Mesenchymal stem cell (in vitro differentiated cells and primary cell): ENCODE measurements at regions not wholly inside any gene's neighbourhood (a gene's known extent, or its start where the extent isn't known, plus 50 kb on each side); places are given as distances from the start of the nearest gene placed in this dataset.

Experiments used
- DNase-seq: peaks from one replicate; pipeline ENCODE4 v3.0.0-alpha.2; 2013
- H2AFZ ChIP-seq: one replicate; pipeline ENCODE4 v1.6.1; 2013; ENCODE audit warnings: low read depth, mild to moderate bottlenecking, control low read depth, inconsistent platforms, low read length, moderate library complexity
- H2AK5ac ChIP-seq: 2 replicates; pipeline ENCODE4 v1.6.1; 2013; ENCODE audit warnings: low read length, moderate library complexity, mild to moderate bottlenecking, inconsistent platforms; ENCODE audit not compliant: severe bottlenecking
- H2BK120ac ChIP-seq: one replicate; pipeline ENCODE4 v1.6.1; 2013; ENCODE audit warnings: low read depth, mild to moderate bottlenecking, inconsistent platforms, low read length, moderate library complexity
- H2BK12ac ChIP-seq, 2 experiments: one replicate each; pipeline ENCODE4 v1.6.1; 2013; ENCODE audit warnings: inconsistent platforms in 2 of 2, low read length in 2 of 2, mild to moderate bottlenecking in 2 of 2, moderate library complexity in 2 of 2, control low read depth in 1 of 2
- H2BK15ac ChIP-seq: one replicate; pipeline ENCODE4 v1.6.1; 2013; ENCODE audit warnings: mild to moderate bottlenecking, low read depth, inconsistent platforms; ENCODE audit not compliant: poor library complexity, severe bottlenecking
- H2BK5ac ChIP-seq: 2 replicates; pipeline ENCODE4 v1.6.1; 2013; ENCODE audit warnings: low read depth, mild to moderate bottlenecking, low read length, control low read depth, inconsistent platforms; ENCODE audit not compliant: poor library complexity, severe bottlenecking
- H3K14ac ChIP-seq, 2 experiments: one replicate each; pipeline ENCODE4 v1.6.1; 2013; ENCODE audit warnings: inconsistent platforms in 2 of 2, low read length in 2 of 2, control low read depth in 1 of 2, mild to moderate bottlenecking in 1 of 2, moderate library complexity in 1 of 2
- H3K18ac ChIP-seq, 2 experiments: one replicate each; pipeline ENCODE4 v1.6.1; 2013; ENCODE audit warnings: inconsistent platforms in 2 of 2, low read length in 2 of 2, control low read depth in 1 of 2, low read depth in 1 of 2, mild to moderate bottlenecking in 1 of 2
- H3K23ac ChIP-seq, 2 experiments: one replicate each; pipeline ENCODE4 v1.6.1; 2013; ENCODE audit warnings: inconsistent platforms in 2 of 2, low read length in 2 of 2, mild to moderate bottlenecking in 2 of 2, moderate library complexity in 2 of 2, control low read depth in 1 of 2
- H3K27ac ChIP-seq: 2 replicates; pipeline ENCODE4 v1.5.1; 2013; ENCODE audit warnings: mild to moderate bottlenecking, moderate library complexity, low read length, control low read depth, inconsistent platforms; ENCODE audit not compliant: poor library complexity, severe bottlenecking
- H3K27me3 ChIP-seq, 2 experiments: 2 replicates each; pipeline versions ENCODE4 v1.6.1 to v1.7.0; 2013; ENCODE audit warnings: low read length in 2 of 2, mild to moderate bottlenecking in 2 of 2, moderate library complexity in 2 of 2, control low read depth in 1 of 2, inconsistent platforms in 1 of 2; ENCODE audit not compliant: control insufficient read depth in 1 of 2, insufficient read depth in 1 of 2
- H3K36me3 ChIP-seq, 2 experiments: 2 replicates each; pipeline versions ENCODE4 v1.6.1 to v1.7.0; 2013; ENCODE audit warnings: low read length in 2 of 2, control low read depth in 1 of 2, inconsistent platforms in 1 of 2, low read depth in 1 of 2, mild to moderate bottlenecking in 1 of 2; ENCODE audit not compliant: insufficient read depth in 2 of 2, control insufficient read depth in 1 of 2
- H3K4ac ChIP-seq, 2 experiments: one replicate each; pipeline ENCODE4 v1.6.1; 2013; ENCODE audit warnings: inconsistent platforms in 2 of 2, low read length in 2 of 2, mild to moderate bottlenecking in 2 of 2, moderate library complexity in 2 of 2, control low read depth in 1 of 2, low read depth in 1 of 2
- H3K4me1 ChIP-seq: 2 replicates; pipeline ENCODE4 v1.6.1; 2013; ENCODE audit warnings: low read depth, low read length, control low read depth; ENCODE audit not compliant: control insufficient read depth, insufficient read depth
- H3K4me2 ChIP-seq: 2 replicates; pipeline ENCODE4 v1.6.1; 2013; ENCODE audit warnings: low read length, mild to moderate bottlenecking, inconsistent platforms; ENCODE audit not compliant: poor library complexity, severe bottlenecking
- H3K4me3 ChIP-seq, 2 experiments: 2 replicates each; pipeline versions ENCODE4 v1.5.1 to v1.7.0; 2013; ENCODE audit warnings: low read length in 2 of 2, mild to moderate bottlenecking in 2 of 2, control low read depth in 1 of 2, low read depth in 1 of 2; ENCODE audit not compliant: insufficient read depth in 1 of 2
- H3K79me1 ChIP-seq: replicated peaks from 2 replicates; pipeline ENCODE4 v1.6.1; 2013; ENCODE audit warnings: mild to moderate bottlenecking, control low read depth, low read length, inconsistent platforms; ENCODE audit not compliant: poor library complexity, severe bottlenecking
- H3K9ac ChIP-seq: 2 replicates; pipeline ENCODE4 v1.7.0; 2013; ENCODE audit warnings: mild to moderate bottlenecking, low read length, moderate library complexity
- H3K9me3 ChIP-seq: 2 replicates; pipeline ENCODE4 v1.7.0; 2013; ENCODE audit warnings: mild to moderate bottlenecking, low read length; ENCODE audit not compliant: control insufficient read depth
- H4K8ac ChIP-seq: one replicate; pipeline ENCODE4 v1.6.1; 2013; ENCODE audit warnings: inconsistent platforms, mild to moderate bottlenecking, low read length, moderate library complexity
- H4K91ac ChIP-seq: one replicate; pipeline ENCODE4 v1.6.1; 2013; ENCODE audit warnings: mild to moderate bottlenecking, low read length, inconsistent platforms
- WGBS: methylation state at CpG from one replicate; pipeline ENCODE4 v1.1.7; 2013; ENCODE audit warnings: mixed read lengths; 5-methylcytosine and 5-hydroxymethylcytosine counted together

GRCh38 chr9:117826837-117827236, 122.6 kb downstream of the TLR4 start:
- peak overlapping the region; percentile 84 for H2AK5ac ChIP-seq
- H3K4me3 ChIP-seq: no peak overlapping the region
- no peak overlapping the region for H2AFZ ChIP-seq
- no peak overlapping the region for H3K18ac ChIP-seq
- H3K27me3 ChIP-seq: no peaks in the 10 kb centered on the region
- no peaks in the 10 kb centered on the region for H3K36me3 ChIP-seq
- H3K27ac ChIP-seq: no peak overlapping the region
- no peak overlapping the region for H2BK15ac ChIP-seq
- H4K91ac ChIP-seq: no peak overlapping the region
- H3K4me1 ChIP-seq: peaks cover 10% of the 10 kb centered on the region
- H3K4ac ChIP-seq: no peak overlapping the region
- H3K79me1 ChIP-seq: no peaks in the 10 kb centered on the region
- H3K9me3 ChIP-seq: no peaks in the 10 kb centered on the region
- WGBS: 95% methylated on average over 3 of the region's 3 CpGs
- no peak for DNase-seq
- H2BK120ac ChIP-seq: no peak overlapping the region
- no peak overlapping the region for H2BK5ac ChIP-seq
- H4K8ac ChIP-seq: no peak overlapping the region
- no peak overlapping the region for H2BK12ac ChIP-seq
- H3K23ac ChIP-seq: no peak overlapping the region
- H3K4me2 ChIP-seq: no peak overlapping the region
- H3K9ac ChIP-seq: no peak overlapping the region
- H3K14ac ChIP-seq: no peak overlapping the region

DNA sequence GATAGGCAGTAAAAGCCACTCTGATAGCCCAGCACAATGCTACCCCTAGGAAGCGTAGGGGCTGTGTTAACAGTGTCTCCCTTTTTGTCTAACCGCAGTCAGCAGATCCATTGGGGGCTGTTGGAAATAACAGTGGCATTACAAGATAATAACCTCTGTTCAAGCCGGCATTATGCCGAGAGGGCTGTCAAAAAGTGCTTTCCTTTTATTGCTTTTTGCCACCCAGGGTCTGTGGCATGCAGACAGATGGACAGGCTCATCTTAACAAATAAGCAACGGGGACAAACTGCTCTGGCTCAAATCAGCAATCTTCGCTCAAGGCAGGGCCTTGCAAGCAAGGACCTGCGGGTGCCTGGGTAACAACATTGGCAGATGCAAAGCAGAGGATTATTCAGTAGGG, 123.3 kb downstream of the TLR4 start:
- H3K36me3 ChIP-seq: no peaks in the 10 kb centered on the region
- no peak overlapping the region for H4K8ac ChIP-seq
- no peak overlapping the region for H3K9ac ChIP-seq
- peak overlapping the region; percentile 84 for H2AK5ac ChIP-seq
- peaks cover 10% of the 10 kb centered on the region for H3K4me1 ChIP-seq
- no peak overlapping the region for H3K4ac ChIP-seq
- no peak overlapping the region for H3K27ac ChIP-seq
- H3K4me2 ChIP-seq: no peak overlapping the region
- H3K27me3 ChIP-seq: no peaks in the 10 kb centered on the region
- no peak overlapping the region for H2BK120ac ChIP-seq
- no peak overlapping the region for H3K23ac ChIP-seq
- 68% methylated on average over 7 of the region's 7 CpGs for WGBS
- H2BK12ac ChIP-seq: no peak overlapping the region
- no peak overlapping the region for H2BK15ac ChIP-seq
- no peak overlapping the region for H3K14ac ChIP-seq
- no peak overlapping the region for H2AFZ ChIP-seq
- no peak overlapping the region for H3K18ac ChIP-seq
- H3K4me3 ChIP-seq: no peak overlapping the region
- no peaks in the 10 kb centered on the region for H3K79me1 ChIP-seq
- DNase-seq: no peak
- no peak overlapping the region for H2BK5ac ChIP-seq
- H3K9me3 ChIP-seq: no peaks in the 10 kb centered on the region
- H4K91ac ChIP-seq: no peak overlapping the region

DNA sequence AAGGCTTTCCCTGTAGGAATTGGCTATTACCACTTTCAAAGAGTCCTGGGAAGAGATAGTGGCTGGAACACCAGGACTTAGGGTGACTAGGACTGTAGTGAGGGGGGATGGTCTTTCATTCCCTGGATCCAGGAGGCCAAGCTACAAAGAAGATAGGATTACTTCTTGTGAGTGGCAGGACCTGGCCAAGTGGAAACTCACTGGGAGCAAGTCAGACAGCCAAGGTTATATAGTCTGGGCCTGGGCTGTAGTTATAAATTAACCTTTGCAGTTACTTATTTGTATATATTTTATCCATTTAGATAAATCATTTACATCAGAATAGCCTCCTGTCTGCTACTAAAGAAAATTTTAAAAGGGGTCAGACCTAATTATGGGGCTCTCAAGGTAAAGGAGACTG, 124.3 kb downstream of the TLR4 start:
- H3K27ac ChIP-seq: peak overlapping the region; percentile 79
- H3K14ac ChIP-seq: no peak overlapping the region
- no peak overlapping the region for H2BK120ac ChIP-seq
- H3K27me3 ChIP-seq: no peaks in the 10 kb centered on the region
- H3K9ac ChIP-seq: no peak overlapping the region
- no peak overlapping the region for H3K4ac ChIP-seq
- no peak overlapping the region for H3K18ac ChIP-seq
- H3K9me3 ChIP-seq: no peaks in the 10 kb centered on the region
- no peak overlapping the region for H3K23ac ChIP-seq
- no peak overlapping the region for H3K4me3 ChIP-seq
- H2BK5ac ChIP-seq: peak overlapping the region; percentile 95
- no peak overlapping the region for H4K91ac ChIP-seq
- H2AFZ ChIP-seq: no peak overlapping the region
- no peak overlapping the region for H4K8ac ChIP-seq
- no peak overlapping the region for H2BK15ac ChIP-seq
- peak overlapping the region; percentile 71 for H3K4me2 ChIP-seq
- H3K4me1 ChIP-seq: peaks cover 10% of the 10 kb centered on the region
- peak overlapping the region; percentile 82 for H2AK5ac ChIP-seq
- no peak overlapping the region for H2BK12ac ChIP-seq
- H3K79me1 ChIP-seq: no peaks in the 10 kb centered on the region
- H3K36me3 ChIP-seq: no peaks in the 10 kb centered on the region
- DNase-seq: no peak

- 100% methylated on average over 1 of the region's 1 CpG for WGBS
- Histone ChIP-seq H3K4ac (no peak overlapping the region), H3K23ac (no peak overlapping the region), H4K91ac (no peak overlapping the region), H3K9ac (no peak overlapping the region), H3K4me1 (no peaks in the 10 kb centered on the region), H2BK12ac (no peak overlapping the region), H3K27me3 (no peaks in the 10 kb centered on the region), H3K18ac (no peak overlapping the region), H4K8ac (no peak overlapping the region), H2BK15ac (no peak overlapping the region), H2BK5ac (no peak overlapping the region), H2BK120ac (no peak overlapping the region), H3K4me2 (no peak overlapping the region), H3K36me3 (no peaks in the 10 kb centered on the region), H2AK5ac (no peak overlapping the region), H2AFZ (no peak overlapping the region), H3K27ac (no peak overlapping the region), H3K9me3 (no peaks in the 10 kb centered on the region), H3K4me3 (no peak overlapping the region), H3K79me1 (no peaks in the 10 kb centered on the region), H3K14ac (no peak overlapping the region)
- no peak for DNase-seq
Observed at GRCh38 chr9:117835798-117836197, 131.6 kb downstream of the TLR4 start.
